ENCODE measurements at regions not wholly inside any gene's neighbourhood (a gene's known extent, or its start where the extent isn't known, plus 50 kb on each side); places are given as distances from the start of the nearest gene placed in this dataset.

- TF ChIP-seq CTCF (IDR thresholded peaks at IDR 0.05) = no peak
Observed at GRCh38 chr13:105607426-105607825, 928.0 kb downstream of the EFNB2 start.

- TF ChIP-seq CTCF (IDR thresholded peaks at IDR 0.05) = no peak
Observed at GRCh38 chr13:105607016-105607415, 928.4 kb downstream of the EFNB2 start.

- no peak for TF ChIP-seq CTCF (IDR thresholded peaks at IDR 0.05)
Observed at GRCh38 chr13:105602956-105603670, 932.3 kb downstream of the EFNB2 start.

GRCh38 chr13:105599477-105600037 is 935.9 kb downstream of the EFNB2 start:
- no peak for TF ChIP-seq CTCF (IDR thresholded peaks at IDR 0.05)

- TF ChIP-seq CTCF (IDR thresholded peaks at IDR 0.05) = no peak
Observed at GRCh38 chr13:105598529-105598928, 936.9 kb downstream of the EFNB2 start.

GRCh38 chr13:105597573-105597972 is 937.9 kb downstream of the EFNB2 start:
- TF ChIP-seq CTCF (IDR thresholded peaks at IDR 0.05) = no peak

GRCh38 chr13:105595471-105595870 is 940.0 kb downstream of the EFNB2 start:
- TF ChIP-seq CTCF (IDR thresholded peaks at IDR 0.05) = no peak
